ENCODE measurements at regions not wholly inside any gene's neighbourhood (a gene's known extent, or its start where the extent isn't known, plus 50 kb on each side); places are given as distances from the start of the nearest gene placed in this dataset.
A peak's percentile ranks its signal among the peaks of the same experiment; 100 is the strongest.

- no peak for DNase-seq (ENCODE audit: extremely low spot score, unreplicated experiment)
- Mint-ChIP-seq H3K4me1 (ENCODE audit: unreplicated experiment) (peaks cover 9% of the 10 kb centered on the region), H3K4me3 (ENCODE audit: unreplicated experiment) (no peak overlapping the region), H3K36me3 (ENCODE audit: unreplicated experiment) (peaks cover 14% of the 10 kb centered on the region), H3K27ac (ENCODE audit: unreplicated experiment) (no peak overlapping the region), H3K9me3 (ENCODE audit: unreplicated experiment) (peaks cover 23% of the 10 kb centered on the region), H3K27me3 (ENCODE audit: unreplicated experiment) (no peaks in the 10 kb centered on the region)
- no peak for TF ChIP-seq CTCF (IDR thresholded peaks at IDR 0.05)
Observed at GRCh38 chr2:188713961-188714360, 260.2 kb upstream of the COL3A1 start.

DNA sequence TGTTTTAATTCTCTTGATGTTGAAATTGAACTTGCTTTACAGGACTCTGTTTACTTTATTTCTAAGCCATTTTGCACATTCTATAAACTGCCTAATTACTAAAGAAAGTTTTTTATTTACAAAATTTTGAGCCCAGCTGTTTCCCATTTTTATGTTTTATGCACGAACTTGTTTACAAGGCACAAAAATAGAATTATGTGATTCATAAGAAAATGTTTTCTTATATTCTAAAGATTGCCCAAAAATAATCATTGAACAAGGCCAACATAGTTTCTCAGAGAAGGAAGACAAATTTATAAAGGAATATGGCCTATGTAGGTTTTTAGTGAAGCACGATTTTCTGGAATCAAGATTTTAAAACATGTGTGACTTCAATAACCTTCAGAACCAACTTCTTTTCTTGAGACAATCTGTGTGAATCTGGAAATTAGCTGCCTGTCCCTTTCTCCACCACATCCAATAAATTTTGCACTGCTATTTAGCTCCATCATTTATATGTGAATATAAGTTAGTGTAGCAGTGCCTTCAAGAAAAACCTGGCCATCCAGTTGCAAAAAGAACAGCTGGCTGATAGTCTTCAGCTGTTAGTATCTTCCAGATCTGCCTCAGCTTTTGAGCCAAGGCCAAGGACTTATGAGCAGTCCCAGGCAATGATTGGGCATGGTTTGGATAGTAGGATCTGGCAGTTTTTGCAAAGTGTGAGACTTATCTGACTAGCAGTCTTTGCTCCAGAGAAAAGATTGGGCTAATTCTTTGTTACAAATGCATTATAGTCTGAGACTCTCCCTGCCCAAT lies 253.2 kb upstream of the COL3A1 start:
- Mint-ChIP-seq H3K27me3 (ENCODE audit: unreplicated experiment) (no peaks in the 10 kb centered on the region), H3K27ac (ENCODE audit: unreplicated experiment) (no peak overlapping the region)

GRCh38 chr2:188721784-188722183 lies 252.4 kb upstream of the COL3A1 start:
- Mint-ChIP-seq H3K4me3 (ENCODE audit: unreplicated experiment) (no peak overlapping the region), H3K4me1 (ENCODE audit: unreplicated experiment) (peaks cover 34% of the 10 kb centered on the region), H3K27ac (ENCODE audit: unreplicated experiment) (no peak overlapping the region), H3K9me3 (ENCODE audit: unreplicated experiment) (no peaks in the 10 kb centered on the region), H3K27me3 (ENCODE audit: unreplicated experiment) (no peaks in the 10 kb centered on the region), H3K36me3 (ENCODE audit: unreplicated experiment) (no peaks in the 10 kb centered on the region)
- no peak for DNase-seq (ENCODE audit: extremely low spot score, unreplicated experiment)
- no peak for TF ChIP-seq CTCF (IDR thresholded peaks at IDR 0.05)

More for the DNA sequence above, 253.2 kb upstream of the COL3A1 start:
- TF ChIP-seq CTCF (IDR thresholded peaks at IDR 0.05), result no peak
- Mint-ChIP-seq H3K4me1 (ENCODE audit: unreplicated experiment) (peaks cover 27% of the 10 kb centered on the region), H3K36me3 (ENCODE audit: unreplicated experiment) (no peaks in the 10 kb centered on the region), H3K9me3 (ENCODE audit: unreplicated experiment) (no peaks in the 10 kb centered on the region), H3K4me3 (ENCODE audit: unreplicated experiment) (no peak overlapping the region)
- no peak for DNase-seq (ENCODE audit: extremely low spot score, unreplicated experiment)

DNA sequence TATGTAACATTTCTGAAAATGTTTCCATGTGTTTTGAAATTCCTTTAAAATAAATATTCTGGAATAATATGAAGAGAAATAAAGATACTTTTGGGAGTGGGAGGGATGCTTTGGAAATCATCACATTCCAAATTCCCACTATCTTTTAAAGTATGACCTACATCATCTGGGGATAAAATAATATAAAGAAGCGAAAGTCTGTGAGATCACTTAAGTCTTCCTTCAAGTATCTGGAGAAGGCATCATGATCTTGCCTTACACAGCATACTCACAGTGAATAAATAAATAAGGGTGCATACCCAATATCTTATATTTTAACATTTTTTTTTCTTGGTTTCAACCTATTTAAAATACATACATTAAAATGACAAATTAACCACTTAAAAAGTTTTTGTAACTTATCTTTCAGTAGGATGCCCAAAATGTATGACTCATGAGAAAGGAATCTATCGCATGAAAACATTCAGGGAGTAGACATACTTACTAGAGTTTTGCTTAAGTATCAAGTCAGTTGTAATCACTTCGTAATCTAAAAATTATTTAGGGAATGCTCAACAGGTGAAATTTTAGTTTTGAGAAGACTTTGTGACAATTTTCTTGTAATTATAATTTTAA lies 248.3 kb upstream of the COL3A1 start:
- Mint-ChIP-seq H3K4me3 (ENCODE audit: unreplicated experiment) (no peak overlapping the region), H3K4me1 (ENCODE audit: unreplicated experiment) (peaks cover 35% of the 10 kb centered on the region), H3K27me3 (ENCODE audit: unreplicated experiment) (no peaks in the 10 kb centered on the region), H3K36me3 (ENCODE audit: unreplicated experiment) (no peaks in the 10 kb centered on the region), H3K27ac (ENCODE audit: unreplicated experiment) (peak overlapping the region; percentile 11), H3K9me3 (ENCODE audit: unreplicated experiment) (no peaks in the 10 kb centered on the region)
- TF ChIP-seq CTCF (IDR thresholded peaks at IDR 0.05), result no peak
- no peak for DNase-seq (ENCODE audit: extremely low spot score, unreplicated experiment)

GRCh38 chr2:188726626-188727247 lies 247.4 kb upstream of the COL3A1 start:
- H3K36me3 Mint-ChIP-seq (ENCODE audit: unreplicated experiment), result no peaks in the 10 kb centered on the region
- H3K27me3 Mint-ChIP-seq (ENCODE audit: unreplicated experiment), result no peaks in the 10 kb centered on the region
- H3K4me1 Mint-ChIP-seq (ENCODE audit: unreplicated experiment), result peaks cover 35% of the 10 kb centered on the region
- peak overlapping the region; percentile 48 for H3K27ac Mint-ChIP-seq (ENCODE audit: unreplicated experiment)
- no peak overlapping the region for H3K4me3 Mint-ChIP-seq (ENCODE audit: unreplicated experiment)
- H3K9me3 Mint-ChIP-seq (ENCODE audit: unreplicated experiment), result no peaks in the 10 kb centered on the region
- no peak for TF ChIP-seq CTCF (IDR thresholded peaks at IDR 0.05)
- no peak for DNase-seq (ENCODE audit: extremely low spot score, unreplicated experiment)

Measured in osteocyte (in vitro differentiated cells).